Hepatocyte (in vitro differentiated cells): ENCODE measurements at regions not wholly inside any gene's neighbourhood (a gene's known extent, or its start where the extent isn't known, plus 50 kb on each side); places are given as distances from the start of the nearest gene placed in this dataset.

ENCODE experiments used
- EZH2 ChIP-seq: fragments of 200-600 bp; sonication (generic); IDR thresholded peaks from 2 replicates; pipeline ENCODE4 v1.6.1; 2016; ENCODE audit warnings: antibody characterized with exemption, mild to moderate bottlenecking, borderline replicate concordance
- EZH2phosphoT487 ChIP-seq: fragments of 200-600 bp; sonication (generic); IDR thresholded peaks from one replicate; pipeline ENCODE4 v1.6.1; 2018; ENCODE audit warnings: antibody characterized with exemption, mild to moderate bottlenecking, low read depth, moderate library complexity; ENCODE audit not compliant: unreplicated experiment, severe bottlenecking
- TF ChIP-seq, protein P1 (sequence below): fragments of 200-600 bp; sonication (generic); IDR thresholded peaks from 2 replicates; pipeline ENCODE4 v1.5.1; 2016; ENCODE audit warnings: antibody characterized with exemption, mild to moderate bottlenecking; ENCODE audit not compliant: poor library complexity

DNA sequence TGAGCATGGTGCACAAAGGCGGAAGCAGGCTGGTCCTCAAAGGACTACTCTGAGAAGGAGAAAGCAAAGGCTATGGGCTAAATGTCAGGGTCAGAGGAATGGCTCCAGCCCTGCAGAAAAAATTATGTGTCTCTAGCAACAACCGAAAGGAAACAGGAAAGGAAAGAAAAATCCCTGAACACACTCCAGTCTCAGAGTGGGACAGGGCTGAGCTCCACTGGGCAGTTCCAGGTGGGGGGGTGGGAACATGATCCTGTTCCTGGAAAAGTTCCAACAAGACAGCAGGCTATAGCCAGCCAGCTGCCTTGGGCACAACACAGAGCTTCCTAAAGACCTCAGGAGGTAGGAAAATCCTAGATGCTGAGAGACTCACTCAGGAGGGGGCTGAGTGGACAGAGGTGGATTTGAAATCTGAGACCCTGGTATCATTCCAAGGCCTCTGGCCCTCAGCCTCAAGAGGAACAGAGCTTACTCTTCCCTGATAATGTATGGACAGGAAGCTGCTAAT, 1088.2 kb downstream of the TBC1D22A start:
- TF ChIP-seq, protein P1, sequence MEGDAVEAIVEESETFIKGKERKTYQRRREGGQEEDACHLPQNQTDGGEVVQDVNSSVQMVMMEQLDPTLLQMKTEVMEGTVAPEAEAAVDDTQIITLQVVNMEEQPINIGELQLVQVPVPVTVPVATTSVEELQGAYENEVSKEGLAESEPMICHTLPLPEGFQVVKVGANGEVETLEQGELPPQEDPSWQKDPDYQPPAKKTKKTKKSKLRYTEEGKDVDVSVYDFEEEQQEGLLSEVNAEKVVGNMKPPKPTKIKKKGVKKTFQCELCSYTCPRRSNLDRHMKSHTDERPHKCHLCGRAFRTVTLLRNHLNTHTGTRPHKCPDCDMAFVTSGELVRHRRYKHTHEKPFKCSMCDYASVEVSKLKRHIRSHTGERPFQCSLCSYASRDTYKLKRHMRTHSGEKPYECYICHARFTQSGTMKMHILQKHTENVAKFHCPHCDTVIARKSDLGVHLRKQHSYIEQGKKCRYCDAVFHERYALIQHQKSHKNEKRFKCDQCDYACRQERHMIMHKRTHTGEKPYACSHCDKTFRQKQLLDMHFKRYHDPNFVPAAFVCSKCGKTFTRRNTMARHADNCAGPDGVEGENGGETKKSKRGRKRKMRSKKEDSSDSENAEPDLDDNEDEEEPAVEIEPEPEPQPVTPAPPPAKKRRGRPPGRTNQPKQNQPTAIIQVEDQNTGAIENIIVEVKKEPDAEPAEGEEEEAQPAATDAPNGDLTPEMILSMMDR, result no peak
- TF ChIP-seq EZH2phosphoT487 (no peak), EZH2 (no peak)
